Thymus (tissue), 11 donors: ENCODE measurements at regions not wholly inside any gene's neighbourhood (a gene's known extent, or its start where the extent isn't known, plus 50 kb on each side); places are given as distances from the start of the nearest gene placed in this dataset.
A peak's percentile ranks its signal among the peaks of the same experiment; 100 is the strongest.

Experiments
- DNase-seq, 9 donors: peaks; one replicate each; pipeline ENCODE4 v3.0.0-alpha.2; 2013; ENCODE audit warnings: low spot score in 9 of 9, low read depth in 6 of 9, missing footprints in 1 of 9
- H3K27ac ChIP-seq, 2 donors: one replicate each; pipeline ENCODE4 v1.5.1; 2013; ENCODE audit warnings: control low read depth in 1 of 2, low read depth in 1 of 2, low read length in 1 of 2, mild to moderate bottlenecking in 1 of 2, moderate library complexity in 1 of 2
- H3K27me3 ChIP-seq, 2 donors: one replicate each; pipeline ENCODE4 v1.5.1; 2013; ENCODE audit warnings: low read length in 1 of 2; ENCODE audit not compliant: control insufficient read depth in 2 of 2, insufficient read depth in 1 of 2
- H3K36me3 ChIP-seq, 2 donors: one replicate each; pipeline ENCODE4 v1.5.1; 2013; ENCODE audit warnings: low read length in 1 of 2, mild to moderate bottlenecking in 1 of 2, moderate library complexity in 1 of 2; ENCODE audit not compliant: control insufficient read depth in 2 of 2, insufficient read depth in 2 of 2
- H3K4me1 ChIP-seq, 2 donors: one replicate each; pipeline ENCODE4 v1.5.1; 2013; ENCODE audit warnings: low read length in 2 of 2; ENCODE audit not compliant: control insufficient read depth in 2 of 2, insufficient read depth in 2 of 2
- H3K4me3 ChIP-seq, 2 donors: one replicate each; pipeline ENCODE4 v1.5.1; 2013; ENCODE audit warnings: low read length in 2 of 2, control low read depth in 1 of 2, mild to moderate bottlenecking in 1 of 2
- H3K9me3 ChIP-seq, 2 donors: one replicate each; pipeline ENCODE4 v1.5.1; 2013; ENCODE audit warnings: low read length in 1 of 2, mild to moderate bottlenecking in 1 of 2; ENCODE audit not compliant: control insufficient read depth in 2 of 2, insufficient read depth in 1 of 2
- WGBS: extraction: QIAGEN DNeasy Blood & Tissue Kit; methylation state at CpG from one replicate; pipeline ENCODE4 v1.1.7; 2013; 5-methylcytosine and 5-hydroxymethylcytosine counted together
- donor health status: healthy.

DNA sequence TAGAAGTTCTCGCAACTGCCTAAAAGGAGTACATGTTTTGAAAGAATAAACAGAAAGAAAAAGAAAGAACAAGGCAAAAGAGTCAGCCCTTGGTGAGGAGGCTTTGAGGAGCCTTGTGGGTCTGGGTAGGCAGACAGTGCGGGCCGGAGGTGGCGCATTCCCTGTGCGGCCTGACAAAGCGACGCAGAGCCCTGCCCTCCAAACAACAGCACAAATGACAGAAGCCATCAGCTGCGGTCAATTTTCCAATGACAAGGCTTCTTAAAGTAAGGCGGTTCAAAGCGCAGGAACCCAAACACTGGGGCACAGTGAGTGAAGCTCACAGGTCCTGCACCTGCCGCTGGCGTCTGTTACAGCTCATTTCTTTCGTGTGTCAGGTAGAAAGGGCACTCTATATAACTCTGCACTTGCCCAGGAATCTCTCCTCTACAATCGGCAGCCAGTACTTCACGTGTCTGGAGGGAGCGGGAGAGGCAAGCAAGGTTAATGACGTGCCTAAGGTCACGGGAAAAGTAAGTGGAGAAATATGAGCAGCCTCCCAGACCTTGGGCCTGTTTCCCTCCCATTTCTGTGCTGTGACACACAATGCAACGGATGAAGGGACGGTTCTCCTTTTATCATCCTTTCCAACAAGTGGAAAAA is 178.1 kb downstream of the OPA1 start:
- DNase-seq: no peak
- Histone ChIP-seq H3K4me3 (no peak overlapping the region), H3K4me1 (no peaks in the 10 kb centered on the region), H3K27ac (no peak overlapping the region), H3K27me3 (no peaks in the 10 kb centered on the region), H3K9me3 (no peaks in the 10 kb centered on the region), H3K36me3 (no peaks in the 10 kb centered on the region)
- WGBS: 98% methylated on average over 20 of the region's 20 CpGs

- Histone ChIP-seq H3K4me1 (no peaks in the 10 kb centered on the region), H3K4me3 (no peak overlapping the region), H3K36me3 (no peaks in the 10 kb centered on the region), H3K9me3 (no peaks in the 10 kb centered on the region), H3K27me3 (no peaks in the 10 kb centered on the region), H3K27ac (no peak overlapping the region)
- 96% methylated on average over 18 of the region's 18 CpGs for whole genome bisulfite sequencing
- DNase-seq: no peak
These were observed 178.8 kb downstream of the OPA1 start for GRCh38 chr3:193771653-193772421.

DNA sequence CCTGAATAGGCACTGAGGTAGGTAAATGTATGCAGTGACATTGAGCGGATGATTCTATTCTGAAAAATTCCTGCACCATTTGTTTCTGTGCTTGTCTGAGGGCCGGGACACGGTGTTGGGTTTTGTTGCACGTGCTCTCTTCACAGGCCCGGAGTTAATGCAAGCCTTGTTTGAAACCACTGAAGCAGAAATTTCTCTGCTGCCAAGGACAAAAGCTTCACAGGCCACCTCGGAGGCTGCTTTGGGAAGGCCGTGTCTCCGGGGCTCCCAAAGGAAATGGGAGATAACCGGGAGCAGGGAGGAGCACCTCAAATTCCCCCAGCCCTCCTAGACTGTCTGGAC is 179.4 kb downstream of the OPA1 start:
- peaks cover 0 to 3% of the 10 kb centered on the region in 2 donors for H3K4me1 ChIP-seq
- H3K4me3 ChIP-seq: no peak overlapping the region
- 93% methylated on average over 9 of the region's 9 CpGs for WGBS
- H3K36me3 ChIP-seq: no peaks in the 10 kb centered on the region
- no peaks in the 10 kb centered on the region for H3K9me3 ChIP-seq
- no peaks in the 10 kb centered on the region for H3K27me3 ChIP-seq
- no peak overlapping the region for H3K27ac ChIP-seq
- DNase-seq: no peak

GRCh38 chr3:193773266-193774220 is 180.5 kb downstream of the OPA1 start:
- H3K36me3 ChIP-seq: no peaks in the 10 kb centered on the region
- H3K4me1 ChIP-seq: peaks cover 0 to 3% of the 10 kb centered on the region in 2 donors
- no peaks in the 10 kb centered on the region for H3K9me3 ChIP-seq
- H3K27me3 ChIP-seq: peaks cover under 1 to 3% of the 10 kb centered on the region in 2 donors
- H3K27ac ChIP-seq: no peak overlapping the region
- DNase-seq: no peak
- H3K4me3 ChIP-seq: no peak overlapping the region
- WGBS: 69% methylated on average over 8 of the region's 8 CpGs

GRCh38 chr3:193774272-193774915 is 181.4 kb downstream of the OPA1 start:
- 80% methylated on average over 7 of the region's 7 CpGs for WGBS
- peaks cover 0 to 3% of the 10 kb centered on the region in 2 donors for H3K4me1 ChIP-seq
- no peaks in the 10 kb centered on the region for H3K9me3 ChIP-seq
- H3K27me3 ChIP-seq: peaks cover 3% of the 10 kb centered on the region in 2 donors
- DNase-seq: no peak
- H3K27ac ChIP-seq: no peak overlapping the region
- H3K4me3 ChIP-seq: no peak overlapping the region
- H3K36me3 ChIP-seq: no peaks in the 10 kb centered on the region

- Histone ChIP-seq H3K36me3 (no peaks in the 10 kb centered on the region), H3K27me3 (peaks cover 3% of the 10 kb centered on the region in 2 donors)
- whole genome bisulfite sequencing: 96% methylated on average over 6 of the region's 6 CpGs
These were observed 181.9 kb downstream of the OPA1 start for GRCh38 chr3:193774916-193775285.

DNA sequence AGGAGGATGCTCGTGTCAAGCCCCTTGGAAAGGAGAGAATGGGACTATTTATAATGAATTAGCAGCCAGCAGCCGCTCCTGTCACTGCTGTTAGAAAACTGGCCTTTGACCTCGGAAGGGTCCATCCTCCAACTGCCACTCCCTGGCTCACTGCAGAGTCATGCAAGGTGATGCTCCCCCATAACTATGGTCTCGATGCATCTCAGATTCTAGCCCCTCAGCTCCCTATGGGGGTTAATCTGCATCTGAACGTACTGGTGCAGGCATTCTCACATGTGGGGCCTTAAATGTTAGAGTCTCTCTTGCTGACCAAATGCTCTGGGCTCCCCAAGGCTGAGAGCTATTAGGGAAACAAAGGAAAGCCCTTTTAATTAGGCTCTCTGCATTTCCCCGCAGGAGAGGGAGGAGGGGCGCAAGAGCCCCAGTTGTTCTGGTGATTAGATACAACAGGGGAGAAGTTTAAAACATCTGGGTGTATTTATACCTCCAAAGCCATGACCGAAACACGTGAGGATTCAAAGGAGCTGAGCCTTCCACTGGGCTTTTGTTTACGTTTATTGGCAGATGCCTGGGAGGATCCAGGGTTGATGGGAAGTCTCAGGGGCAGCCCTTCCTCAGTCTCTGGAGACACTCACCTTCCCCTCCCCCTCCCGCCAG is 182.5 kb downstream of the OPA1 start:
- no peak overlapping the region for H3K27ac ChIP-seq
- 95% methylated on average over 11 of the region's 11 CpGs for WGBS
- peaks cover 3 to 5% of the 10 kb centered on the region in 2 donors for H3K27me3 ChIP-seq
- peaks cover 0 to 9% of the 10 kb centered on the region in 2 donors for H3K4me1 ChIP-seq
- no peaks in the 10 kb centered on the region for H3K36me3 ChIP-seq
- no peak overlapping the region for H3K4me3 ChIP-seq
- no peaks in the 10 kb centered on the region for H3K9me3 ChIP-seq
- DNase-seq: no peak

More at GRCh38 chr3:193774916-193775285, 181.9 kb downstream of the OPA1 start:
- no peak for DNase-seq
- peaks cover 0 to 7% of the 10 kb centered on the region in 2 donors for H3K4me1 ChIP-seq
- H3K27ac ChIP-seq: no peak overlapping the region
- H3K4me3 ChIP-seq: no peak overlapping the region
- H3K9me3 ChIP-seq: no peaks in the 10 kb centered on the region

- H3K9me3 ChIP-seq: no peaks in the 10 kb centered on the region
- DNase-seq: peak in 2 of 9 donors; percentile 28 to 54
- no peak overlapping the region for H3K4me3 ChIP-seq
- peaks cover 3 to 8% of the 10 kb centered on the region in 2 donors for H3K27me3 ChIP-seq
- H3K36me3 ChIP-seq: no peaks in the 10 kb centered on the region
- no peak overlapping the region for H3K27ac ChIP-seq
- 79% methylated on average over 7 of the region's 7 CpGs for WGBS
- peaks cover 0 to 12% of the 10 kb centered on the region in 2 donors for H3K4me1 ChIP-seq
These were observed 183.8 kb downstream of the OPA1 start for GRCh38 chr3:193776626-193777358.
